Muscle of leg (tissue), 3 donors: ENCODE measurements at regions not wholly inside any gene's neighbourhood (a gene's known extent, or its start where the extent isn't known, plus 50 kb on each side); places are given as distances from the start of the nearest gene placed in this dataset.

Source experiments
- DNase-seq: peaks from one replicate; pipeline ENCODE4 v3.0.0; 2013
- H3K27ac ChIP-seq: one replicate; pipeline ENCODE4 v1.5.1; 2013; ENCODE audit warnings: mild to moderate bottlenecking, low read length, control low read depth
- H3K27me3 ChIP-seq: one replicate; pipeline ENCODE4 v1.6.1; 2013; ENCODE audit warnings: low read length; ENCODE audit not compliant: control insufficient read depth, insufficient read depth
- H3K36me3 ChIP-seq: one replicate; pipeline ENCODE4 v1.6.1; 2013; ENCODE audit warnings: low read length; ENCODE audit not compliant: control insufficient read depth, insufficient read depth
- H3K4me1 ChIP-seq: one replicate; pipeline ENCODE4 v1.6.1; 2013; ENCODE audit warnings: low read length; ENCODE audit not compliant: control insufficient read depth, insufficient read depth
- H3K4me3 ChIP-seq: one replicate; pipeline ENCODE4 v1.5.1; 2013; ENCODE audit warnings: low read length, control low read depth
- H3K9me3 ChIP-seq: replicated peaks from 2 replicates; pipeline ENCODE4 v1.6.1; 2013; ENCODE audit warnings: low read depth, low read length; ENCODE audit not compliant: control insufficient read depth
- WGBS: methylation state at CpG from one replicate; pipeline ENCODE4 v1.1.5; 2013; ENCODE audit warnings: missing lambda C conversion rate; ENCODE audit not compliant: insufficient coverage; 5-methylcytosine and 5-hydroxymethylcytosine counted together

DNA sequence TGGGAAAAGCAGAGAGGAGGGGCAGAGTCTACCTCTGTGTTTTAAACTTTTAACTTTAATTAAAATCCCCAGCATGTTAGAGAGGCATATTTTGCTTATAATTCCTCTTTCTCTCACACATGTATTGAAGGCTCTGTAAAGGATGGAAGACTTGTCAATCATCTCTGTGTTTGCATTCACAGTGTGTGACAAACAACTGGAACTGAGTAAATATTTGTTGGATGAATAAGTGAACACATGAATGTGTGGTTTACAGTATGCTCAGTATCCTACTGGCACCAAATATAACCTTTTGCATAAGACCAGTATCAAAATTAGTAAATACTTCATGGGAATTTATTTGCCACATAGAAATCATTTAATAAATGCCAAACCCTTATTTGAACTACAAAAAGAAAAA, 829.0 kb downstream of the GRID1 start:
- H3K4me3 ChIP-seq: no peak overlapping the region
- no peak for DNase-seq

DNA sequence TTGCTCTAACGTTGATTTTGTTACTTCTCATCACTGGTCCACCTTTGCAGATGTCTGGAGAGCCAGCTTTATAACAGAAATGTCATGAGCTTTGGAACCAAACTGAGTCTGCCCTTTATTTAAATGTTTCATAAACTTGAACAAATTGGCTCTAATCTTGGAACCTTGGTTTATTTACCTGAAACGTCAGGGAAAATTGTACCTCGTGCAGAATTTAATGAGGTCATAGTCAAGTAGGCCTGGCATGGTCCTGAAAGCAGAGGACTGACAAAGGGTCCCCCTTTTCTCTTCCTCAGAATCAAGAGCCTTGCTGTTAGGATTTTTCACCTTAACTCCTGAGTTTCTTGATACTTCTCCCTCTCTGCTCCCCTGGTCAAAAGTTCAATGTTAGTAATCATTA, 828.0 kb downstream of the GRID1 start:
- H3K36me3 ChIP-seq: no peaks in the 10 kb centered on the region
- WGBS: 62% methylated on average over 3 of the region's 3 CpGs
- DNase-seq: no peak
- H3K4me1 ChIP-seq: no peaks in the 10 kb centered on the region
- no peaks in the 10 kb centered on the region for H3K27me3 ChIP-seq
- no peaks in the 10 kb centered on the region for H3K9me3 ChIP-seq
- H3K4me3 ChIP-seq: no peak overlapping the region
- no peak overlapping the region for H3K27ac ChIP-seq

More for the DNA sequence above, 829.0 kb downstream of the GRID1 start:
- Histone ChIP-seq H3K36me3 (no peaks in the 10 kb centered on the region), H3K9me3 (no peaks in the 10 kb centered on the region), H3K27ac (no peak overlapping the region), H3K4me1 (no peaks in the 10 kb centered on the region), H3K27me3 (no peaks in the 10 kb centered on the region)

DNA sequence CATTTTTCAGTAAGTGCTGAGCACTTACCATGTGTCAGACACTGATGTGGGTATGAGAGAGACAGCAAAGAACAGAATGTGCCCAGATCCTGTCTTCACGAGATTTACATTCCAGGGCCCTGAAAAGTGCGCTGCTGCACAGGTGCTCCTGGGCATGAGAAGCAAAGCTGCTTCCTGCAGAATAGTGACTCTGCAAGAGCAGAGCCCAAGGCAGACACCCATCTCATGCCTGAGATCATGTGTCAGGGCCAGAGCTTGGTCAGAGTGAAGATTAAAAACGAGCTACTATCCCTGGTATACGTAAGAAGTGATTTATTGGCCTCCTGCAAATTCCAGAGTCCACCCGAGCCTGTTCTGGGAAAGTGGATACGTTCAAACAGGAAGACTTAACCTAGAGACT, 824.4 kb downstream of the GRID1 start:
- H3K9me3 ChIP-seq: no peaks in the 10 kb centered on the region
- H3K27ac ChIP-seq: no peak overlapping the region
- no peak overlapping the region for H3K4me3 ChIP-seq
- 41% methylated on average over 4 of the region's 6 CpGs for WGBS
- no peaks in the 10 kb centered on the region for H3K36me3 ChIP-seq
- DNase-seq: no peak
- no peaks in the 10 kb centered on the region for H3K27me3 ChIP-seq
- H3K4me1 ChIP-seq: no peaks in the 10 kb centered on the region

DNA sequence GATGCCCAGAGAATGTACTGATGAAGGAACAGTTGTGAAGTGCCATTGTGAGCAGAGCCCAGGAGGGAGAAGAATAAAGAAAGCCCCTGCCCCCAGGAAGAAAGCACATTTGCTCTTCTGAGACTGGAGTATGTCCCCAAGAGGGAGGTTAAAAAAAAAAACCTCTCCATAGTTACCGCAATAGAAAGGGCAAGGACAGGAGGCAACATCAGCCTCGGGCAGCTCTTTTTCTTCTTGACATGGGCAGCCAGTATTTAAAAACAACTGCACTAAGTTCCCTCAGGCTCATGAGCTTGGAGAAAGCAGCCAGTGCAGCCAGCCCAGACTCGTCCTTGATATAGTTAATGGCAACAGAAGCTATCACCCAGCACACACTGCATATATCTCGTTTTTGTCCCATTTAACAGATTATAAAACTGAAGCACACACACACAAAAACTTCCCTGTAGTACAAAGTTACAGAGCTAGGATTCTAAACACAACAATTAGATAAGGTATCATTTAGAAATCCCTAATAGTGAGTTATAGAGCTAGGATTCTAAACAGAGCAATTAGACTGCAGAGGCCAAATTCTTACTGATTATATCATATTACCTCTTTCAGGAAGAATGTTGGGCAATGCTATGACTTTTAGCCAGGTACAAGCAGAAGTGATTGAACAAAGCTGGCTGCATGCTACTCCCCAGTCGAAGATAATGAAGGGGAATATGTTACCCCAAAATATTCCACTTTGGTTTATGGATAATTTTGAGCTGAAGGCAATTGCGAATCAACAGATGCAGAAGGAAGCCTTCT, 823.5 kb downstream of the GRID1 start:
- no peak overlapping the region for H3K27ac ChIP-seq
- H3K4me1 ChIP-seq: no peaks in the 10 kb centered on the region
- no peak overlapping the region for H3K4me3 ChIP-seq
- H3K9me3 ChIP-seq: no peaks in the 10 kb centered on the region
- H3K36me3 ChIP-seq: no peaks in the 10 kb centered on the region
- H3K27me3 ChIP-seq: no peaks in the 10 kb centered on the region
- WGBS: 60% methylated on average over 2 of the region's 6 CpGs
- DNase-seq: no peak

DNA sequence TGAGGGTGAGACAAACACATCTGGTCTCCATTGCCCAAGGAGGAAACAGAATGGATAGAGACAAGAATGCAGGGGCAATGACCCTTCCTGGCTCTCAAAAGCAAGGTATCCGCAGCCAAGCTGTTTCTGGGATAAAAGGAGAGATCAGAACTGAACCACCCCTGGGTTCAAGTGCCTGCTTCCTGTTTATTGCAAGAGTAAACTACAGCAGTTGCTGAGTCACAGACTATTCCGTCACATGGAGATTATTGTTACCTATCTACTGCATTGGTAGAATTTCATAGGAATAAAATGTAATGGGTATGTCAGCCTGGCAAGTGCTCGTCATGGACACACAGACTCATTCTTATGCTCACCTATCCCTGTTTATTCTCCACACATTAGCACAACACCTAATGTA, 821.6 kb downstream of the GRID1 start:
- H3K9me3 ChIP-seq: no peaks in the 10 kb centered on the region
- DNase-seq: no peak
- H3K4me3 ChIP-seq: no peak overlapping the region
- no peak overlapping the region for H3K27ac ChIP-seq
- H3K36me3 ChIP-seq: no peaks in the 10 kb centered on the region
- WGBS: 75% methylated on average over 1 of the region's 3 CpGs
- H3K4me1 ChIP-seq: no peaks in the 10 kb centered on the region
- no peaks in the 10 kb centered on the region for H3K27me3 ChIP-seq

DNA sequence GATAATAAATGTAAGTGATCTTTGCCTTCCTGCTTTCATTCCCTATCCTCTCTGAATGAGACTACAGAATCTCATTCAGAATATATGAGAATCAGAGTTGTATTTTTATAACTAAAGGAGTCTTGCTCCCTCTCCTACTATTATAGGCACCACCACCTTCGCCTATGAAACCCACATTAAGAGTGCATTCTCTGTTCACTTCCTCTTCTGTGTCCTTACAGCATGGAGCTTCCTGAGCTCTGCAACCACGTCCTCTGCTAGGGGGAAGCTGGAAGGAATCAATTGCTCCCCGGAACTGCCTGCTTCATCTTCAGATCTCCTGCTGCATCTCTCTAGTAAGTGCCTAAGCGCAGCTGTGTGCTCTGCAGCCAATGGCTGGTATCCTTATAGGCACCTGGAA, 820.7 kb downstream of the GRID1 start:
- DNase-seq: no peak
- no peaks in the 10 kb centered on the region for H3K36me3 ChIP-seq
- no peak overlapping the region for H3K4me3 ChIP-seq
- H3K27ac ChIP-seq: no peak overlapping the region
- H3K27me3 ChIP-seq: no peaks in the 10 kb centered on the region
- no peaks in the 10 kb centered on the region for H3K9me3 ChIP-seq
- 60% methylated on average over 3 of the region's 4 CpGs for WGBS
- H3K4me1 ChIP-seq: no peaks in the 10 kb centered on the region

DNA sequence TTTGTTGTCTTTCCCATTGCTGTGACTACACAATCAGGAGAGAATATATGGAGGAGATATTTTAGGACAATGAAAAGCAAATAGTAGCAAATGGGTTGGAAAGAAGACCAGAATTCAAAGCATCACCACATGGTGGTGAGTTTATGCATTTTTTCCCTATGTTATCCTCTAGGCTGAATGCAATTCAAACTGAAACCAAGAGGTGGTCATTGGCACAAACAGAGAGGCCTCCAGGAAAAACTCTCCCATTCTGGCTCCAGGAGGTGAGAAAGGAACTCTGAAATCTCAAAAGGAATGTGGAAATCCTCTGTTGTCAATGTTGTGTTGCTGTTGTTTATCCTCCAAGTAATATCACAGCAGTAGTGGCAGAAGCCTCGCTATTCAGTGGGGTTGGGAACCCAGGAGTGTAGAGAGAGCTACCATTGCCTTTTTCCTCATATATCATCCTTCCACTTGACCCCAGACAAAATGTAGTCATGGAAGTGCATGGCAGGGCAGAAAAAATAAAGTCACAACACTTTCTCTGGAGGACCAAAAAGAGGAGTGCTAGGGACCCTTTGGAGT, 819.1 kb downstream of the GRID1 start:
- WGBS: no CpG with 5 or more reads among the region's 1 CpG
- DNase-seq: peak; percentile 3
- H3K27me3 ChIP-seq: no peaks in the 10 kb centered on the region
- H3K4me3 ChIP-seq: no peak overlapping the region
- H3K4me1 ChIP-seq: no peaks in the 10 kb centered on the region
- no peaks in the 10 kb centered on the region for H3K36me3 ChIP-seq
- H3K9me3 ChIP-seq: no peaks in the 10 kb centered on the region
- H3K27ac ChIP-seq: no peak overlapping the region

DNA sequence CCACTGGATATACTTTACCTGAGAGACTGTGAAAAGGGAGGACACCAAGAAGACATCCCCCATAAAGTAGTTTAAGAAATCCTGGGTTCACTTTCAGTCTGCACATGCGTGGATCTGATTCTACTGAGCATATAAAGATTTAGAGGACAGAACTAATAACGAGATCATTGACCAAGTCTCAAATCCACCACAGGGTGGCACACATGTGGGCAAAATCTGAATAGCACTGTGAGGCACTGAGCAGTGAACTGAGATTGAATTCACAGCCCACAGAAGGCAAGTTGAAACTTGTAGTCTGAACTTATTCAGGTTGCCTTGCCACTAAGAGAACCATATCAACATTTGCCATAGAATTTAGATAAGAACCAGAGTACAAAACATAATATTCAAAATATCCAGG, 818.6 kb downstream of the GRID1 start:
- H3K27ac ChIP-seq: no peak overlapping the region
- WGBS: 29% methylated on average over 1 of the region's 2 CpGs

More for the DNA sequence above, 818.6 kb downstream of the GRID1 start:
- no peaks in the 10 kb centered on the region for H3K36me3 ChIP-seq
- no peak overlapping the region for H3K4me3 ChIP-seq
- peak; percentile 59 for DNase-seq
- no peaks in the 10 kb centered on the region for H3K9me3 ChIP-seq
- no peaks in the 10 kb centered on the region for H3K4me1 ChIP-seq
- no peaks in the 10 kb centered on the region for H3K27me3 ChIP-seq
